HCT116 (cell line): ENCODE measurements at regions not wholly inside any gene's neighbourhood (a gene's known extent, or its start where the extent isn't known, plus 50 kb on each side); places are given as distances from the start of the nearest gene placed in this dataset.

ENCODE experiments used
- ATAC-seq: fragments of 200-7000 bp; cut with Tn5 transposase; 2 replicates; pipeline ENCODE4 v1.9.1; 2020; ENCODE audit warnings: mild to moderate bottlenecking, moderate library complexity
- BruUV-seq: library from RNA; stranded (reverse); fragments of 400-500 nt; replicated peaks from 2 replicates; lab custom pipeline; 2021; lab: Mats Ljungman, UMichigan
- CTCF ChIA-PET: fragments of 300-600 bp; sonication (Branson Sonifier 250); formaldehyde crosslinking; loops from one replicate; lab custom pipeline; 2021; ENCODE audit warnings: antibody characterized with exemption; lab: Charles Lee
- POLR2A ChIA-PET: fragments of 300-600, 350-600 bp; sonication (Branson Sonifier 250); formaldehyde crosslinking; loops from one replicate; lab custom pipeline; 2021; ENCODE audit warnings: antibody characterized with exemption; lab: Charles Lee
- RAD21 ChIA-PET, 2 experiments: fragments of 300-600 bp; sonication (Branson Sonifier 250); formaldehyde crosslinking; loops; one replicate each; lab custom pipeline; 2023; ENCODE audit warnings: low total read pairs in 2 of 2; ENCODE audit not compliant: uncharacterized antibody in 2 of 2, unreplicated experiment in 2 of 2, low non-redundant PET in 1 of 2; lab: Charles Lee
- DNase-seq: peaks from one replicate; pipeline ENCODE4 v3.0.0-alpha.2; 2010; ENCODE audit warnings: low read depth, low spot score
- H2AFZ ChIP-seq: fragments of 200-600 bp; shearing (Covaris generic), sonication (generic); 2 replicates; pipeline ENCODE4 v1.6.1; 2017; ENCODE audit warnings: low read depth, mixed run types, mixed read lengths, antibody characterized with exemption, low read length; ENCODE audit not compliant: poor library complexity, severe bottlenecking
- H3K27ac ChIP-seq: 2 replicates; pipeline ENCODE4 v1.5.1; 2012; ENCODE audit warnings: low read depth, low read length
- H3K27me3 ChIP-seq: fragments of 200-600 bp; sonication (generic); 2 replicates; pipeline ENCODE4 v1.6.1; 2016; ENCODE audit warnings: mixed run types, low read length, mixed read lengths; ENCODE audit not compliant: insufficient read depth
- H3K36me3 ChIP-seq, 2 experiments: fragments of 200-500 bp in 1 of 2; fragments of 200-600 bp in 1 of 2; sonication (Bioruptor generic) in 1 of 2; sonication (generic) in 1 of 2; 2 replicates each; pipeline versions ENCODE4 v1.5.1 to v1.6.1; 2014 to 2016; ENCODE audit warnings: low read length in 2 of 2, inconsistent platforms in 1 of 2, mixed read lengths in 1 of 2, mixed run types in 1 of 2; ENCODE audit not compliant: insufficient read depth in 2 of 2, control insufficient read depth in 1 of 2
- H3K4me1 ChIP-seq, 2 experiments: fragments of 200-600 bp in 1 of 2; sonication (generic) in 1 of 2; 2 replicates each; pipeline versions ENCODE4 v1.5.1 to v1.6.1; 2012 to 2017; ENCODE audit warnings: low read length in 2 of 2, inconsistent platforms in 1 of 2, mild to moderate bottlenecking in 1 of 2, mixed read lengths in 1 of 2, mixed run types in 1 of 2, moderate library complexity in 1 of 2; ENCODE audit not compliant: insufficient read depth in 2 of 2, control insufficient read depth in 1 of 2
- H3K4me2 ChIP-seq: fragments of 200-600 bp; sonication (generic); 2 replicates; pipeline ENCODE4 v1.6.1; 2017; ENCODE audit warnings: mixed run types, low read length, mixed read lengths
- H3K4me3 ChIP-seq, 2 experiments: fragments of 200-600 bp in 1 of 2; sonication (generic) in 1 of 2; replicated peaks in 1 of 2; 2 replicates each; pipeline ENCODE4 v1.5.1; 2011 to 2016; ENCODE audit warnings: low read length in 2 of 2, control low read depth in 1 of 2, low read depth in 1 of 2, mild to moderate bottlenecking in 1 of 2, mixed read lengths in 1 of 2, mixed run types in 1 of 2
- H3K79me2 ChIP-seq: fragments of 200-600 bp; sonication (generic); 2 replicates; pipeline ENCODE4 v1.6.1; 2017; ENCODE audit warnings: mild to moderate bottlenecking, mixed run types, low read length, moderate library complexity, mixed read lengths; ENCODE audit not compliant: insufficient read depth
- H3K9ac ChIP-seq: fragments of 200-600 bp; sonication (generic); 2 replicates; pipeline ENCODE4 v1.6.1; 2016; ENCODE audit warnings: low read length, mixed read lengths
- H3K9me2 ChIP-seq: fragments of 200-600 bp; sonication (generic), shearing (Covaris generic); 2 replicates; pipeline ENCODE4 v1.6.1; 2017; ENCODE audit warnings: mixed run types, mild to moderate bottlenecking, moderate library complexity; ENCODE audit not compliant: insufficient read depth
- H3K9me3 ChIP-seq, 2 experiments: fragments of 200-500 bp in 1 of 2; fragments of 200-600 bp in 1 of 2; sonication (Bioruptor generic) in 1 of 2; sonication (generic) in 1 of 2; 2 replicates each; pipeline ENCODE4 v1.6.1; 2014 to 2017; ENCODE audit warnings: low read length in 2 of 2, mixed read lengths in 2 of 2, inconsistent platforms in 1 of 2, low read depth in 1 of 2, mild to moderate bottlenecking in 1 of 2, mixed run types in 1 of 2, moderate library complexity in 1 of 2; ENCODE audit not compliant: control insufficient read depth in 1 of 2, insufficient read depth in 1 of 2
- H4K20me1 ChIP-seq: fragments of 200-600 bp; sonication (generic), shearing (Covaris generic); 2 replicates; pipeline ENCODE4 v1.6.1; 2017; ENCODE audit warnings: mixed run types, mild to moderate bottlenecking, moderate library complexity; ENCODE audit not compliant: insufficient read depth
- ATF3 ChIP-seq: IDR thresholded peaks from 2 replicates; pipeline ENCODE4 v1.6.1; 2012
- CBX3 ChIP-seq: IDR thresholded peaks from 2 replicates; pipeline ENCODE4 v1.6.1; 2012; ENCODE audit warnings: low read depth
- CEBPB ChIP-seq: IDR thresholded peaks from 2 replicates; pipeline ENCODE4 v1.6.1; 2012; ENCODE audit warnings: low read depth
- EGR1 ChIP-seq: IDR thresholded peaks from 2 replicates; pipeline ENCODE4 v1.6.1; 2012; ENCODE audit warnings: low read depth
- ELF1 ChIP-seq: IDR thresholded peaks from 2 replicates; pipeline ENCODE4 v1.6.1; 2012; ENCODE audit warnings: low read depth, borderline replicate concordance
- EZH2 ChIP-seq: fragments of 200-600 bp; sonication (generic); IDR thresholded peaks from 2 replicates; pipeline ENCODE4 v1.6.1; 2017; ENCODE audit warnings: antibody characterized with exemption, mixed run types
- JUND ChIP-seq: IDR thresholded peaks from 2 replicates; pipeline ENCODE4 v1.6.1; 2012
- POLR2AphosphoS5 ChIP-seq: IDR thresholded peaks from 2 replicates; pipeline ENCODE4 v1.6.1; 2011; ENCODE audit warnings: mild to moderate bottlenecking, low read depth, low read length, moderate library complexity
- SP1 ChIP-seq: IDR thresholded peaks from 2 replicates; pipeline ENCODE4 v1.6.1; 2012; ENCODE audit warnings: low read depth
- SRF ChIP-seq: IDR thresholded peaks from 2 replicates; pipeline ENCODE4 v1.6.1; 2012; ENCODE audit warnings: low read depth
- TCF7L2 ChIP-seq: IDR thresholded peaks from 2 replicates; pipeline ENCODE4 v1.7.0; 2011; ENCODE audit warnings: borderline replicate concordance, inconsistent platforms; ENCODE audit not compliant: insufficient read depth, insufficient read length; ENCODE audit errors: extremely low read depth
- ZNF274 ChIP-seq: fragments of 200-500 bp; sonication (Bioruptor generic); IDR thresholded peaks from 2 replicates; pipeline ENCODE4 v1.6.1; 2014; ENCODE audit warnings: mild to moderate bottlenecking, low read depth, low read length, inconsistent platforms
- intact Hi-C: fragments of 100-400 bp; cut with micrococcal nuclease; formaldehyde crosslinking; loops from 2 replicates; pipeline ENCODE4 v1.10.0; 2022
- TF ChIP-seq, protein P1 (sequence below): IDR thresholded peaks from 2 replicates; pipeline ENCODE4 v1.6.1; 2012
- TF ChIP-seq, protein P2 (sequence below): IDR thresholded peaks from 2 replicates; pipeline ENCODE4 v1.6.1; 2011; ENCODE audit warnings: mild to moderate bottlenecking, low read length, moderate library complexity; ENCODE audit not compliant: insufficient replicate concordance; ENCODE audit errors: extremely low read depth
- TF ChIP-seq, protein P3 (sequence below), 3 experiments: fragments of 200-600 bp in 1 of 3; sonication (generic) in 1 of 3; IDR thresholded peaks in 2 of 3; conservative IDR thresholded peaks in 1 of 3; 2 replicates each; pipeline ENCODE4 v1.5.1; 2012 to 2017; ENCODE audit warnings: low read depth in 2 of 3, low read length in 2 of 3, antibody characterized with exemption in 1 of 3, borderline replicate concordance in 1 of 3, control low read depth in 1 of 3, mild to moderate bottlenecking in 1 of 3, mixed read lengths in 1 of 3, mixed run types in 1 of 3, moderate library complexity in 1 of 3; ENCODE audit not compliant: insufficient read depth in 1 of 3

DNA sequence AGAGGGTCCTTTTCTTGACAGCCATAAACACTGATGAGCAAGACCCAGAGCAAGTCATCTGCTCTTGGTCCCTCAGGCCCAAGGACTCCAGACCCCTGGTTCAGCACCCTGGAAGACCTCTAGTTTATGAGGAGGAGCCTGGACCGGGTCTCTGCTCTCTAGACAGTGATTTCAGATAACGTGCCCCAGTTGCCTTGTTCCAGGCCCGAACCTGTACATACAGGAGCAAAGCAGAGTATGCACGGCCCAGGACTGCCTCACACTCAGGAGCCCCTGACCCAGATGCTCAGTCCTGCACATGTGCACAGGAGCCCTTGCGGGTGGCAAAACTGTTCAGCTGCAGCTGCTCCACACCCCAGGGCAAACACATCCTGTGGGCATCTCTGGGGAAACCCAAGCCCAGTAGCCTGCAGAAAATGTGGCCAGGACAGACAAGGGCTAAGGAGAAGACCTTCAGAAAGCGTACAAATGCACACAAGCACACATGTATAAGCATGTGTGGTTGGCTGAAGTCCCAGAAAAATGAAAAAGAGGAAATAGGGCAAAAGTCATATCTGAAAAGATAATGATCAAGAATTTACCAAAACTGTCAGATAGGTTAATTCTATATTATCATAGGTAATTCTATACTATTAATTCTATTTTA is 59.9 kb upstream of the CORO2B start:
- Histone ChIP-seq H3K4me3 (no peak overlapping the region), H3K79me2 (no peaks in the 10 kb centered on the region), H2AFZ (no peak overlapping the region), H3K9ac (no peak overlapping the region), H3K4me2 (no peak overlapping the region), H3K27me3 (no peaks in the 10 kb centered on the region), H3K4me1 (no peaks in the 10 kb centered on the region), H3K9me3 (no peaks in the 10 kb centered on the region), H3K36me3 (no peaks in the 10 kb centered on the region), H3K27ac (no peak overlapping the region), H4K20me1 (no peaks in the 10 kb centered on the region), H3K9me2 (no peaks in the 10 kb centered on the region)
- no TSS peak for BruUV-seq
- CTCF ChIA-PET: no interaction called here
- intact Hi-C loops: no loop called here
- DNase-seq (no peak), ATAC-seq (no peak)
- POLR2A ChIA-PET: no interaction called here
- RAD21 ChIA-PET: no interaction called here
- no peak for TF ChIP-seq SP1

GRCh38 chr15:68524753-68525584 is 53.8 kb upstream of the CORO2B start:
- no peak overlapping the region for H2AFZ ChIP-seq
- ChIA-PET POLR2A (no interaction called here), RAD21 (no interaction called here), CTCF (interaction anchor here (1.7 to 3.3 kb wide), 3 partner anchors 25 to 400 kb away, joined by 6 to 13 read pairs (median 7); no protein-coding TSS in a partner anchor)
- BruUV-seq: no TSS peak
- H3K27me3 ChIP-seq: no peaks in the 10 kb centered on the region
- no peaks in the 10 kb centered on the region for H3K4me1 ChIP-seq
- H3K9me2 ChIP-seq: no peaks in the 10 kb centered on the region
- no peak overlapping the region for H3K4me3 ChIP-seq
- DNase-seq (no peak), ATAC-seq (no peak)
- H3K9ac ChIP-seq: no peak overlapping the region
- H4K20me1 ChIP-seq: no peaks in the 10 kb centered on the region
- no peaks in the 10 kb centered on the region for H3K9me3 ChIP-seq
- H3K4me2 ChIP-seq: no peak overlapping the region
- H3K79me2 ChIP-seq: no peaks in the 10 kb centered on the region
- no peak overlapping the region for H3K27ac ChIP-seq
- intact Hi-C loops: no loop called here
- H3K36me3 ChIP-seq: no peaks in the 10 kb centered on the region
- TF ChIP-seq, protein P1, sequence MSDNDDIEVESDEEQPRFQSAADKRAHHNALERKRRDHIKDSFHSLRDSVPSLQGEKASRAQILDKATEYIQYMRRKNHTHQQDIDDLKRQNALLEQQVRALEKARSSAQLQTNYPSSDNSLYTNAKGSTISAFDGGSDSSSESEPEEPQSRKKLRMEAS: no peak
- no peak for TF ChIP-seq CEBPB
- TF ChIP-seq SRF: no peak
- no peak for TF ChIP-seq SP1
- no peak for TF ChIP-seq CBX3
- TF ChIP-seq JUND: no peak
- no peak for TF ChIP-seq POLR2AphosphoS5
- TF ChIP-seq, protein P2, sequence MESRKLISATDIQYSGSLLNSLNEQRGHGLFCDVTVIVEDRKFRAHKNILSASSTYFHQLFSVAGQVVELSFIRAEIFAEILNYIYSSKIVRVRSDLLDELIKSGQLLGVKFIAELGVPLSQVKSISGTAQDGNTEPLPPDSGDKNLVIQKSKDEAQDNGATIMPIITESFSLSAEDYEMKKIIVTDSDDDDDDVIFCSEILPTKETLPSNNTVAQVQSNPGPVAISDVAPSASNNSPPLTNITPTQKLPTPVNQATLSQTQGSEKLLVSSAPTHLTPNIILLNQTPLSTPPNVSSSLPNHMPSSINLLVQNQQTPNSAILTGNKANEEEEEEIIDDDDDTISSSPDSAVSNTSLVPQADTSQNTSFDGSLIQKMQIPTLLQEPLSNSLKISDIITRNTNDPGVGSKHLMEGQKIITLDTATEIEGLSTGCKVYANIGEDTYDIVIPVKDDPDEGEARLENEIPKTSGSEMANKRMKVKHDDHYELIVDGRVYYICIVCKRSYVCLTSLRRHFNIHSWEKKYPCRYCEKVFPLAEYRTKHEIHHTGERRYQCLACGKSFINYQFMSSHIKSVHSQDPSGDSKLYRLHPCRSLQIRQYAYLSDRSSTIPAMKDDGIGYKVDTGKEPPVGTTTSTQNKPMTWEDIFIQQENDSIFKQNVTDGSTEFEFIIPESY: no peak
- TF ChIP-seq, protein P3, sequence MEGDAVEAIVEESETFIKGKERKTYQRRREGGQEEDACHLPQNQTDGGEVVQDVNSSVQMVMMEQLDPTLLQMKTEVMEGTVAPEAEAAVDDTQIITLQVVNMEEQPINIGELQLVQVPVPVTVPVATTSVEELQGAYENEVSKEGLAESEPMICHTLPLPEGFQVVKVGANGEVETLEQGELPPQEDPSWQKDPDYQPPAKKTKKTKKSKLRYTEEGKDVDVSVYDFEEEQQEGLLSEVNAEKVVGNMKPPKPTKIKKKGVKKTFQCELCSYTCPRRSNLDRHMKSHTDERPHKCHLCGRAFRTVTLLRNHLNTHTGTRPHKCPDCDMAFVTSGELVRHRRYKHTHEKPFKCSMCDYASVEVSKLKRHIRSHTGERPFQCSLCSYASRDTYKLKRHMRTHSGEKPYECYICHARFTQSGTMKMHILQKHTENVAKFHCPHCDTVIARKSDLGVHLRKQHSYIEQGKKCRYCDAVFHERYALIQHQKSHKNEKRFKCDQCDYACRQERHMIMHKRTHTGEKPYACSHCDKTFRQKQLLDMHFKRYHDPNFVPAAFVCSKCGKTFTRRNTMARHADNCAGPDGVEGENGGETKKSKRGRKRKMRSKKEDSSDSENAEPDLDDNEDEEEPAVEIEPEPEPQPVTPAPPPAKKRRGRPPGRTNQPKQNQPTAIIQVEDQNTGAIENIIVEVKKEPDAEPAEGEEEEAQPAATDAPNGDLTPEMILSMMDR (IDR thresholded peaks at IDR 0.05 in 2 of 3, conservative IDR thresholded peaks at IDR 0.05 in 1 of 3; ENCODE audit: borderline replicate concordance in 1 of 3, insufficient read depth in 1 of 3, low read depth in 2 of 3, low read length in 2 of 3): no peak
- TF ChIP-seq ATF3: no peak
- no peak for TF ChIP-seq EZH2
- no peak for TF ChIP-seq EGR1
- TF ChIP-seq ZNF274: no peak
- TF ChIP-seq TCF7L2: no peak
- no peak for TF ChIP-seq ELF1
